IMR-90 (cell line): ENCODE measurements at regions not wholly inside any gene's neighbourhood (a gene's known extent, or its start where the extent isn't known, plus 50 kb on each side); places are given as distances from the start of the nearest gene placed in this dataset.

Source experiments
- ATAC-seq: fragments of 200-7000 bp; cut with Tn5 transposase; 2 replicates; pipeline ENCODE4 v1.9.1; 2020; ENCODE audit warnings: low read depth, mild to moderate bottlenecking, moderate library complexity
- BruUV-seq: library from RNA; stranded (reverse); fragments of 400-500 nt; replicated peaks from 2 replicates; lab custom pipeline; 2021; lab: Mats Ljungman, UMichigan
- CTCF ChIA-PET: fragments of 300-600 bp; formaldehyde crosslinking; extraction: SDS; loops from one replicate; lab custom pipeline; 2021; ENCODE audit warnings: antibody characterized with exemption; lab: Yijun Ruan, JAX
- POLR2A ChIA-PET: fragments of 300-600 bp; sonication (Branson Sonifier 250); formaldehyde crosslinking; loops from one replicate; lab custom pipeline; 2022; ENCODE audit warnings: antibody characterized with exemption; ENCODE audit not compliant: unreplicated experiment; lab: Charles Lee
- DNase-seq: peaks from one replicate; pipeline ENCODE4 v3.0.0; 2013
- H2AFZ ChIP-seq: replicated peaks from 2 replicates; pipeline ENCODE3; 2013; ENCODE audit warnings: low read length, mild to moderate bottlenecking; ENCODE audit not compliant: poor library complexity
- H2AK5ac ChIP-seq: 2 replicates; pipeline ENCODE4 v1.6.1; 2013; ENCODE audit warnings: low read depth, low read length, inconsistent platforms
- H2AK9ac ChIP-seq: replicated peaks from 2 replicates; pipeline ENCODE3; 2013; ENCODE audit warnings: mild to moderate bottlenecking, low read depth, low read length, moderate library complexity; ENCODE audit not compliant: poor library complexity
- H2BK120ac ChIP-seq: 2 replicates; pipeline ENCODE4 v1.6.1; 2013; ENCODE audit warnings: low read depth, low read length, inconsistent platforms
- H2BK15ac ChIP-seq: 3 replicates; pipeline ENCODE4 v1.6.1; 2013; ENCODE audit warnings: low read depth, low read length, inconsistent platforms
- H2BK20ac ChIP-seq: 2 replicates; pipeline ENCODE4 v1.6.1; 2013; ENCODE audit warnings: low read depth, mild to moderate bottlenecking, inconsistent platforms, low read length, moderate library complexity
- H2BK5ac ChIP-seq: 2 replicates; pipeline ENCODE4 v1.6.1; 2013; ENCODE audit warnings: mild to moderate bottlenecking, low read depth, low read length, inconsistent platforms; ENCODE audit not compliant: poor library complexity, severe bottlenecking
- H3K14ac ChIP-seq: replicated peaks from 2 replicates; pipeline ENCODE4 v1.6.1; 2013; ENCODE audit warnings: low read depth, low read length, inconsistent platforms
- H3K18ac ChIP-seq: 2 replicates; pipeline ENCODE4 v1.6.1; 2013; ENCODE audit warnings: low read depth, low read length, control low read depth
- H3K23ac ChIP-seq: 2 replicates; pipeline ENCODE4 v1.6.1; 2013; ENCODE audit warnings: low read depth, low read length, inconsistent platforms
- H3K27ac ChIP-seq: 2 replicates; pipeline ENCODE4 v1.5.1; 2013; ENCODE audit warnings: mild to moderate bottlenecking, control low read depth, low read length; ENCODE audit not compliant: insufficient read depth
- H3K27me3 ChIP-seq: 2 replicates; pipeline ENCODE4 v1.6.1; 2013; ENCODE audit warnings: low read length; ENCODE audit not compliant: control insufficient read depth, insufficient read depth
- H3K36me3 ChIP-seq: 2 replicates; pipeline ENCODE4 v1.6.1; 2013; ENCODE audit warnings: low read length, mixed read lengths; ENCODE audit not compliant: control insufficient read depth, insufficient read depth
- H3K4ac ChIP-seq: 2 replicates; pipeline ENCODE4 v1.6.1; 2013; ENCODE audit warnings: low read depth, low read length, inconsistent platforms
- H3K4me1 ChIP-seq: 2 replicates; pipeline ENCODE4 v1.6.1; 2013; ENCODE audit warnings: low read length, mixed read lengths; ENCODE audit not compliant: control insufficient read depth, insufficient read depth
- H3K4me2 ChIP-seq: 2 replicates; pipeline ENCODE4 v1.6.1; 2013; ENCODE audit warnings: low read depth, mild to moderate bottlenecking, control low read depth, low read length, moderate library complexity
- H3K4me3 ChIP-seq: 2 replicates; pipeline ENCODE4 v1.5.1; 2013; ENCODE audit warnings: low read depth, mild to moderate bottlenecking, control low read depth, low read length, moderate library complexity; ENCODE audit not compliant: insufficient read depth
- H3K56ac ChIP-seq: 2 replicates; pipeline ENCODE4 v1.6.1; 2013; ENCODE audit warnings: low read length, inconsistent platforms; ENCODE audit not compliant: insufficient read depth; ENCODE audit errors: extremely low read depth
- H3K79me1 ChIP-seq, 2 experiments: 2 replicates each; pipeline ENCODE4 v1.6.1; 2013; ENCODE audit warnings: low read length in 2 of 2, inconsistent platforms in 1 of 2, low read depth in 1 of 2
- H3K9ac ChIP-seq: 2 replicates; pipeline ENCODE4 v1.6.1; 2013; ENCODE audit warnings: low read depth, low read length, control low read depth
- H3K9me1 ChIP-seq: 2 replicates; pipeline ENCODE4 v1.6.1; 2013; ENCODE audit warnings: low read length, inconsistent platforms; ENCODE audit not compliant: insufficient read depth
- H3K9me3 ChIP-seq: 2 replicates; pipeline ENCODE4 v1.6.1; 2013; ENCODE audit warnings: low read length; ENCODE audit not compliant: control insufficient read depth, insufficient read depth
- H4K20me1 ChIP-seq: 2 replicates; pipeline ENCODE4 v1.6.1; 2013; ENCODE audit warnings: low read length, inconsistent platforms; ENCODE audit not compliant: insufficient read depth
- H4K5ac ChIP-seq: 2 replicates; pipeline ENCODE4 v1.6.1; 2013; ENCODE audit warnings: mild to moderate bottlenecking, low read depth, low read length, control low read depth
- H4K8ac ChIP-seq, 2 experiments: 2 replicates each; pipeline ENCODE4 v1.6.1; 2013; ENCODE audit warnings: low read depth in 2 of 2, low read length in 2 of 2, control low read depth in 1 of 2, inconsistent platforms in 1 of 2
- H4K91ac ChIP-seq: 2 replicates; pipeline ENCODE4 v1.6.1; 2013; ENCODE audit warnings: low read depth, low read length, inconsistent platforms; ENCODE audit not compliant: insufficient read depth
- BHLHE40 ChIP-seq: fragments of 150-350 bp; IDR thresholded peaks from 2 replicates; pipeline ENCODE4 v1.6.1; 2016; ENCODE audit warnings: mild to moderate bottlenecking, low read depth, low read length
- CEBPB ChIP-seq: IDR thresholded peaks from 2 replicates; pipeline ENCODE4 v1.6.1; 2012; ENCODE audit warnings: low read depth, low read length, improper control_type of control experiment
- CHD1 ChIP-seq: IDR thresholded peaks from 2 replicates; pipeline ENCODE4 v1.6.1; 2012; ENCODE audit warnings: low read depth, low read length, improper control_type of control experiment
- CTCF ChIP-seq: conservative IDR thresholded peaks from 2 replicates; pipeline ENCODE4 v1.5.1; 2012; ENCODE audit warnings: mild to moderate bottlenecking, low read depth, low read length, improper control_type of control experiment
- FOS ChIP-seq: fragments of 150-350 bp; IDR thresholded peaks from 2 replicates; pipeline ENCODE4 v1.6.1; 2016; ENCODE audit warnings: low read depth, low read length
- MAZ ChIP-seq: IDR thresholded peaks from 2 replicates; pipeline ENCODE4 v1.6.1; 2012; ENCODE audit warnings: low read depth, mild to moderate bottlenecking, low read length, improper control_type of control experiment, moderate library complexity, borderline replicate concordance
- MXI1 ChIP-seq: IDR thresholded peaks from 2 replicates; pipeline ENCODE4 v1.6.1; 2012; ENCODE audit warnings: low read depth, mild to moderate bottlenecking, low read length, moderate library complexity, borderline replicate concordance
- NFE2L2 ChIP-seq: fragments of 150-350 bp; IDR thresholded peaks from 2 replicates; pipeline ENCODE4 v1.6.1; 2016; ENCODE audit warnings: low read depth, mild to moderate bottlenecking, low read length
- POLR2A ChIP-seq: IDR thresholded peaks from 2 replicates; pipeline ENCODE4 v1.6.1; 2012; ENCODE audit warnings: mild to moderate bottlenecking, low read depth, low read length
- RAD21 ChIP-seq: IDR thresholded peaks from 2 replicates; pipeline ENCODE4 v1.6.1; 2012; ENCODE audit warnings: low read length, improper control_type of control experiment
- RCOR1 ChIP-seq: IDR thresholded peaks from 2 replicates; pipeline ENCODE4 v1.6.1; 2012; ENCODE audit warnings: mild to moderate bottlenecking, low read length, improper control_type of control experiment; ENCODE audit not compliant: insufficient replicate concordance
- RFX5 ChIP-seq: IDR thresholded peaks from 2 replicates; pipeline ENCODE4 v1.8.0; 2012; ENCODE audit warnings: low read depth, mild to moderate bottlenecking, low read length, moderate library complexity
- SMC3 ChIP-seq: fragments of 150-350 bp; IDR thresholded peaks from 2 replicates; pipeline ENCODE4 v1.6.1; 2016; ENCODE audit warnings: low read depth, mild to moderate bottlenecking, antibody characterized with exemption, low read length, moderate library complexity
- USF2 ChIP-seq: fragments of 150-350 bp; IDR thresholded peaks from 2 replicates; pipeline ENCODE4 v1.6.1; 2017; ENCODE audit warnings: mild to moderate bottlenecking, antibody characterized with exemption, low read length, low read depth
- WGBS, 2 experiments: methylation state at CpG; one replicate each; pipeline versions ENCODE4 v1.1.5 to v1.1.7; 2013; ENCODE audit warnings: missing lambda C conversion rate in 2 of 2; ENCODE audit not compliant: insufficient read length in 1 of 2; ENCODE audit errors: extremely low coverage in 2 of 2; 5-methylcytosine and 5-hydroxymethylcytosine counted together
- dilution Hi-C: fragments of 300-500 bp; cut with HindIII; formaldehyde crosslinking; loops from one replicate; pipeline ENCODE4 v1.14.3; 2018; ENCODE audit warnings: low sequenced_read_pairs; ENCODE audit not compliant: unreplicated experiment
- in situ Hi-C: fragments of 300-500 bp; cut with MboI; formaldehyde crosslinking; loops from 3 replicates; pipeline ENCODE4 v1.14.3; 2019; ENCODE audit warnings: low sequenced_read_pairs, inconsistent platforms, mixed read lengths
- intact Hi-C: fragments of 100-400 bp; cut with micrococcal nuclease; formaldehyde crosslinking; loops from 2 replicates; pipeline ENCODE4 v1.10.0; 2022
- TF ChIP-seq, protein P1 (sequence below): fragments of 150-350 bp; IDR thresholded peaks from 2 replicates; pipeline ENCODE4 v1.6.1; 2016; ENCODE audit warnings: low read depth, mild to moderate bottlenecking, low read length, moderate library complexity, borderline replicate concordance

- Histone ChIP-seq H3K79me1 (no peaks in the 10 kb centered on the region), H3K4ac (no peak overlapping the region), H2BK20ac (no peak overlapping the region), H3K9ac (no peak overlapping the region), H3K4me1 (no peaks in the 10 kb centered on the region), H3K9me1 (no peaks in the 10 kb centered on the region), H3K14ac (no peak overlapping the region), H2AK5ac (no peak overlapping the region), H3K9me3 (peaks cover 14% of the 10 kb centered on the region), H4K8ac (no peak overlapping the region), H3K27me3 (no peaks in the 10 kb centered on the region), H3K27ac (no peak overlapping the region), H3K4me3 (no peak overlapping the region), H2BK120ac (no peak overlapping the region), H2AFZ (no peak overlapping the region), H2BK15ac (no peak overlapping the region), H3K18ac (no peak overlapping the region), H2BK5ac (no peak overlapping the region), H3K4me2 (no peak overlapping the region), H3K36me3 (no peaks in the 10 kb centered on the region), H3K56ac (no peak overlapping the region), H4K20me1 (no peaks in the 10 kb centered on the region), H3K23ac (no peak overlapping the region), H4K91ac (no peak overlapping the region), H2AK9ac (no peak overlapping the region), H4K5ac (no peak overlapping the region)
- WGBS, 2 experiments: 67% methylated on average over 7 of the region's 35 CpGs; no CpG with 5 or more reads in 1 of the 2 experiments
- in situ Hi-C loops (no loop called here), dilution Hi-C loops (no loop called here), intact Hi-C loops (no loop called here)
- POLR2A ChIA-PET: no interaction called here
- CTCF ChIA-PET: no interaction called here
- ATAC-seq: no peak
- BruUV-seq: no TSS peak
- no peak for DNase-seq
- TF ChIP-seq RCOR1 (no peak), USF2 (no peak), CEBPB (no peak), BHLHE40 (no peak), FOS (no peak), RAD21 (no peak), CTCF (no peak), SMC3 (no peak), CHD1 (no peak), MXI1 (no peak), RFX5 (no peak), MAZ (no peak), POLR2A (no peak), NFE2L2 (no peak)
- TF ChIP-seq, protein P1, sequence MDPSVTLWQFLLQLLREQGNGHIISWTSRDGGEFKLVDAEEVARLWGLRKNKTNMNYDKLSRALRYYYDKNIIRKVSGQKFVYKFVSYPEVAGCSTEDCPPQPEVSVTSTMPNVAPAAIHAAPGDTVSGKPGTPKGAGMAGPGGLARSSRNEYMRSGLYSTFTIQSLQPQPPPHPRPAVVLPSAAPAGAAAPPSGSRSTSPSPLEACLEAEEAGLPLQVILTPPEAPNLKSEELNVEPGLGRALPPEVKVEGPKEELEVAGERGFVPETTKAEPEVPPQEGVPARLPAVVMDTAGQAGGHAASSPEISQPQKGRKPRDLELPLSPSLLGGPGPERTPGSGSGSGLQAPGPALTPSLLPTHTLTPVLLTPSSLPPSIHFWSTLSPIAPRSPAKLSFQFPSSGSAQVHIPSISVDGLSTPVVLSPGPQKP: no peak
Measured at GRCh38 chr17:22278302-22279275, 586.3 kb downstream of the KCNJ18 start.
